SU-DHL-6 (cell line): ENCODE measurements at regions not wholly inside any gene's neighbourhood (a gene's known extent, or its start where the extent isn't known, plus 50 kb on each side); places are given as distances from the start of the nearest gene placed in this dataset.

Source experiments
- H2AFZ ChIP-seq: fragments of 200-600 bp; sonication (generic); 2 replicates; pipeline ENCODE4 v1.6.1; 2014; ENCODE audit warnings: low read depth, mild to moderate bottlenecking, moderate library complexity, mixed read lengths, antibody characterized with exemption, low read length; ENCODE audit not compliant: severe bottlenecking
- H3F3A ChIP-seq: fragments of 200-600 bp; shearing (Covaris generic); 2 replicates; pipeline ENCODE4 v1.6.0; 2016; ENCODE audit warnings: antibody characterized with exemption, mild to moderate bottlenecking; ENCODE audit not compliant: insufficient read depth
- H3K27ac ChIP-seq: fragments of 200-600 bp; sonication (generic); 2 replicates; pipeline ENCODE4 v1.5.1; 2016; ENCODE audit warnings: low read depth, mild to moderate bottlenecking, low read length, moderate library complexity, mixed read lengths
- H3K27me3 ChIP-seq: fragments of 200-600 bp; sonication (generic), shearing (Covaris generic); 2 replicates; pipeline ENCODE4 v1.6.0; 2014; ENCODE audit warnings: mild to moderate bottlenecking, low read length
- H3K36me3 ChIP-seq: fragments of 200-600 bp; sonication (generic); 2 replicates; pipeline ENCODE4 v1.6.1; 2014; ENCODE audit warnings: mild to moderate bottlenecking, low read length, mixed read lengths
- H3K4me2 ChIP-seq: fragments of 300-600, 200-600 bp; shearing (Covaris generic), sonication (generic); 2 replicates; pipeline ENCODE4 v1.6.0; 2014; ENCODE audit warnings: low read length, low read depth, mild to moderate bottlenecking; ENCODE audit not compliant: poor library complexity, severe bottlenecking
- H3K4me3 ChIP-seq: fragments of 200-600 bp; sonication (generic); 2 replicates; pipeline ENCODE4 v1.5.1; 2014; ENCODE audit warnings: antibody characterized with exemption, low read length, mild to moderate bottlenecking, mixed read lengths; ENCODE audit not compliant: insufficient read depth, poor library complexity, severe bottlenecking
- H3K79me2 ChIP-seq: fragments of 200-600 bp; sonication (generic); 2 replicates; pipeline ENCODE4 v1.6.1; 2014; ENCODE audit warnings: mild to moderate bottlenecking, low read length, moderate library complexity; ENCODE audit not compliant: insufficient read depth
- H3K9ac ChIP-seq: fragments of 200-600 bp; sonication (generic); 2 replicates; pipeline ENCODE4 v1.7.0; 2014; ENCODE audit warnings: mild to moderate bottlenecking, low read length
- H3K9me2 ChIP-seq: fragments of 200-600 bp; sonication (generic); replicated peaks from 2 replicates; pipeline ENCODE4 v1.6.1; 2014; ENCODE audit warnings: low read length; ENCODE audit not compliant: insufficient read depth
- H3K9me3 ChIP-seq: fragments of 200-600 bp; sonication (generic); 2 replicates; pipeline ENCODE4 v1.6.1; 2014; ENCODE audit warnings: low read length, mixed read lengths; ENCODE audit not compliant: insufficient read depth
- H4K20me1 ChIP-seq: fragments of 200-600 bp; sonication (generic); 2 replicates; pipeline ENCODE4 v1.6.1; 2014; ENCODE audit warnings: low read depth, mild to moderate bottlenecking, antibody characterized with exemption, low read length, moderate library complexity, mixed read lengths
- EZH2phosphoT487 ChIP-seq: fragments of 200-600 bp; sonication (generic), shearing (Covaris generic); conservative IDR thresholded peaks from 2 replicates; pipeline ENCODE4 v1.6.1; 2018; ENCODE audit warnings: mild to moderate bottlenecking, antibody characterized with exemption, low read length, moderate library complexity, mixed read lengths
- TF ChIP-seq, protein P1 (sequence below): fragments of 200-600 bp; sonication (generic); IDR thresholded peaks from one replicate; pipeline ENCODE4 v1.5.1; 2017; ENCODE audit warnings: antibody characterized with exemption, mild to moderate bottlenecking, low read length, moderate library complexity; ENCODE audit not compliant: insufficient read depth, poor library complexity, severe bottlenecking

- Histone ChIP-seq H3K9me2 (no peaks in the 10 kb centered on the region), H3K27me3 (no peaks in the 10 kb centered on the region), H4K20me1 (no peaks in the 10 kb centered on the region), H3K9me3 (no peaks in the 10 kb centered on the region), H2AFZ (no peak overlapping the region), H3K79me2 (no peaks in the 10 kb centered on the region), H3K36me3 (no peaks in the 10 kb centered on the region), H3F3A (no peaks in the 10 kb centered on the region), H3K4me3 (no peak overlapping the region), H3K4me2 (no peak overlapping the region), H3K27ac (no peak overlapping the region), H3K9ac (no peak overlapping the region)
- TF ChIP-seq, protein P1, sequence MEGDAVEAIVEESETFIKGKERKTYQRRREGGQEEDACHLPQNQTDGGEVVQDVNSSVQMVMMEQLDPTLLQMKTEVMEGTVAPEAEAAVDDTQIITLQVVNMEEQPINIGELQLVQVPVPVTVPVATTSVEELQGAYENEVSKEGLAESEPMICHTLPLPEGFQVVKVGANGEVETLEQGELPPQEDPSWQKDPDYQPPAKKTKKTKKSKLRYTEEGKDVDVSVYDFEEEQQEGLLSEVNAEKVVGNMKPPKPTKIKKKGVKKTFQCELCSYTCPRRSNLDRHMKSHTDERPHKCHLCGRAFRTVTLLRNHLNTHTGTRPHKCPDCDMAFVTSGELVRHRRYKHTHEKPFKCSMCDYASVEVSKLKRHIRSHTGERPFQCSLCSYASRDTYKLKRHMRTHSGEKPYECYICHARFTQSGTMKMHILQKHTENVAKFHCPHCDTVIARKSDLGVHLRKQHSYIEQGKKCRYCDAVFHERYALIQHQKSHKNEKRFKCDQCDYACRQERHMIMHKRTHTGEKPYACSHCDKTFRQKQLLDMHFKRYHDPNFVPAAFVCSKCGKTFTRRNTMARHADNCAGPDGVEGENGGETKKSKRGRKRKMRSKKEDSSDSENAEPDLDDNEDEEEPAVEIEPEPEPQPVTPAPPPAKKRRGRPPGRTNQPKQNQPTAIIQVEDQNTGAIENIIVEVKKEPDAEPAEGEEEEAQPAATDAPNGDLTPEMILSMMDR, result no peak
- no peak for TF ChIP-seq EZH2phosphoT487
These were observed 328.1 kb downstream of the MAN2A1 start for GRCh38 chr5:110017854-110018253.

- no peaks in the 10 kb centered on the region for H3F3A ChIP-seq
- H3K9me2 ChIP-seq, result no peaks in the 10 kb centered on the region
- H3K27ac ChIP-seq, result no peak overlapping the region
- H3K27me3 ChIP-seq, result no peaks in the 10 kb centered on the region
- TF ChIP-seq EZH2phosphoT487, result no peak
- TF ChIP-seq, protein P1, result no peak
- H3K9ac ChIP-seq, result no peak overlapping the region
- no peaks in the 10 kb centered on the region for H3K36me3 ChIP-seq
- H3K4me2 ChIP-seq, result no peak overlapping the region
- no peaks in the 10 kb centered on the region for H3K9me3 ChIP-seq
- H3K79me2 ChIP-seq, result no peaks in the 10 kb centered on the region
- H2AFZ ChIP-seq, result no peak overlapping the region
- H3K4me3 ChIP-seq, result no peak overlapping the region
- H4K20me1 ChIP-seq, result no peaks in the 10 kb centered on the region
These were observed 328.8 kb downstream of the MAN2A1 start for GRCh38 chr5:110018509-110018908.

- no peaks in the 10 kb centered on the region for H3K9me2 ChIP-seq
- TF ChIP-seq EZH2phosphoT487, result no peak
- TF ChIP-seq, protein P1, result no peak
- no peaks in the 10 kb centered on the region for H3K36me3 ChIP-seq
- H3K27me3 ChIP-seq, result no peaks in the 10 kb centered on the region
- H3K9ac ChIP-seq, result no peak overlapping the region
- no peaks in the 10 kb centered on the region for H3K79me2 ChIP-seq
- no peak overlapping the region for H3K4me2 ChIP-seq
- no peak overlapping the region for H2AFZ ChIP-seq
- no peak overlapping the region for H3K27ac ChIP-seq
- H3F3A ChIP-seq, result no peaks in the 10 kb centered on the region
- no peaks in the 10 kb centered on the region for H3K9me3 ChIP-seq
- no peaks in the 10 kb centered on the region for H4K20me1 ChIP-seq
- H3K4me3 ChIP-seq, result no peak overlapping the region
These were observed 329.4 kb downstream of the MAN2A1 start for GRCh38 chr5:110019119-110019518.
